ENCODE measurements at regions not wholly inside any gene's neighbourhood (a gene's known extent, or its start where the extent isn't known, plus 50 kb on each side); places are given as distances from the start of the nearest gene placed in this dataset.

DNA sequence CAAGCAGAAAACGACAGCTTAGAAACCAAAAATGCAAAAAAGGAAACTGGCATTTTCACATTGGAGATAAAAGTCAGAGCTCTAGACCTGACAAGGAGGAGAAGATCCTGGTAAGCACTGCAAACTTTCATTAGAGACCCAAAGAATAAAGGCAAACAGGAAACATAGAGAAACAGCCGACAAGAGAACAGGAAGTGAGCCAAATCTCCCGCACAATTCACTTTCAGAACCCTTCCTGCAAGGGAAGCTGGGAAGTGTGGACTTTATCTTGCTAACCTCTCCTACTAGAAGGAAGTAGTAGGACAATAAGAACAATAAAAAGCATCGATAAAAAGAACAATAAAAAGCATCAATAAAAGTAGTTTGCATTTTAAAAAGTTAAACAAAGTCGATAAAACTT is 417.8 kb upstream of the SPHKAP start:
- TF ChIP-seq, protein P1, sequence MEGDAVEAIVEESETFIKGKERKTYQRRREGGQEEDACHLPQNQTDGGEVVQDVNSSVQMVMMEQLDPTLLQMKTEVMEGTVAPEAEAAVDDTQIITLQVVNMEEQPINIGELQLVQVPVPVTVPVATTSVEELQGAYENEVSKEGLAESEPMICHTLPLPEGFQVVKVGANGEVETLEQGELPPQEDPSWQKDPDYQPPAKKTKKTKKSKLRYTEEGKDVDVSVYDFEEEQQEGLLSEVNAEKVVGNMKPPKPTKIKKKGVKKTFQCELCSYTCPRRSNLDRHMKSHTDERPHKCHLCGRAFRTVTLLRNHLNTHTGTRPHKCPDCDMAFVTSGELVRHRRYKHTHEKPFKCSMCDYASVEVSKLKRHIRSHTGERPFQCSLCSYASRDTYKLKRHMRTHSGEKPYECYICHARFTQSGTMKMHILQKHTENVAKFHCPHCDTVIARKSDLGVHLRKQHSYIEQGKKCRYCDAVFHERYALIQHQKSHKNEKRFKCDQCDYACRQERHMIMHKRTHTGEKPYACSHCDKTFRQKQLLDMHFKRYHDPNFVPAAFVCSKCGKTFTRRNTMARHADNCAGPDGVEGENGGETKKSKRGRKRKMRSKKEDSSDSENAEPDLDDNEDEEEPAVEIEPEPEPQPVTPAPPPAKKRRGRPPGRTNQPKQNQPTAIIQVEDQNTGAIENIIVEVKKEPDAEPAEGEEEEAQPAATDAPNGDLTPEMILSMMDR (IDR thresholded peaks at IDR 0.05; ENCODE audit: low read length), result no peak
- no peak for TF ChIP-seq EZH2 (IDR thresholded peaks at IDR 0.05; ENCODE audit: borderline replicate concordance, low read length)
